K562 (cell line): ENCODE measurements at regions not wholly inside any gene's neighbourhood (a gene's known extent, or its start where the extent isn't known, plus 50 kb on each side); places are given as distances from the start of the nearest gene placed in this dataset.

Source experiments
- ATAC-seq: fragments of 200-7000 bp; cut with Tn5 transposase; 3 replicates; pipeline ENCODE4 v1.9.1; 2020; ENCODE audit warnings: moderate library complexity
- BruUV-seq: library from RNA; stranded (reverse); fragments of 400-500 nt; replicated peaks from 2 replicates; lab custom pipeline; 2021; lab: Mats Ljungman, UMichigan
- CTCF ChIA-PET: fragments of 300-600 bp; formaldehyde crosslinking; extraction: SDS; loops from one replicate; lab custom pipeline; 2021; ENCODE audit warnings: low intra/inter-chr PET ratio; lab: Yijun Ruan, JAX
- POLR2A ChIA-PET: fragments of 300-600, 350-650 bp; sonication (Branson Sonifier 250); formaldehyde crosslinking; extraction: SDS; loops from one replicate; lab custom pipeline; 2021; ENCODE audit warnings: antibody characterized with exemption, inconsistent platforms; lab: Yijun Ruan, JAX
- DNase-seq, 4 experiments: peaks; one replicate each; pipeline versions ENCODE4 v3.0.0 to v3.0.0-alpha.2; 2011 to 2018; ENCODE audit warnings: low spot score in 3 of 4, mixed read lengths in 3 of 4; ENCODE audit errors: extremely low read depth in 1 of 4
- FAIRE-seq: peaks from 2 replicates; lab custom pipeline; 2011; peaks lifted over from hg19 to GRCh38; lab: Jason Lieb, UNC
- H2AFZ ChIP-seq: 2 replicates; pipeline ENCODE4 v1.6.0; 2011; ENCODE audit warnings: low read depth, low read length, control low read depth, inconsistent platforms
- H3K27ac ChIP-seq: fragments of 200-600 bp; 3 replicates; pipeline ENCODE4 v1.8.0; 2011; ENCODE audit warnings: low read depth, mild to moderate bottlenecking, control low read depth, inconsistent platforms, low read length, moderate library complexity, mixed read lengths; ENCODE audit errors: extremely low read depth
- H3K27me3 ChIP-seq, 2 experiments: fragments of 300-600 bp in 1 of 2; 2 replicates in 1 of 2; 3 replicates in 1 of 2; pipeline versions ENCODE4 v1.6.0 to v1.8.0; 2011; ENCODE audit warnings: inconsistent platforms in 2 of 2, low read length in 2 of 2, mild to moderate bottlenecking in 1 of 2, mixed read lengths in 1 of 2, moderate library complexity in 1 of 2; ENCODE audit not compliant: control insufficient read depth in 2 of 2, insufficient read depth in 2 of 2
- H3K36me3 ChIP-seq: fragments of 300-600 bp; 3 replicates; pipeline ENCODE4 v1.8.0; 2011; ENCODE audit warnings: mild to moderate bottlenecking, low read length, inconsistent platforms; ENCODE audit not compliant: control insufficient read depth, insufficient read depth
- H3K4me1 ChIP-seq, 2 experiments: fragments of 200-600 bp in 1 of 2; replicated peaks in 1 of 2; 2 replicates in 1 of 2; 3 replicates in 1 of 2; pipeline versions ENCODE4 v1.5.1 to v1.8.0; 2011; ENCODE audit warnings: inconsistent platforms in 2 of 2, low read length in 2 of 2, mild to moderate bottlenecking in 1 of 2, mixed read lengths in 1 of 2, moderate library complexity in 1 of 2; ENCODE audit not compliant: control insufficient read depth in 2 of 2, insufficient read depth in 2 of 2
- H3K4me2 ChIP-seq: 2 replicates; pipeline ENCODE4 v1.6.1; 2011; ENCODE audit warnings: low read length, control low read depth, inconsistent platforms, mixed read lengths; ENCODE audit not compliant: insufficient read depth
- H3K4me3 ChIP-seq: fragments of 200-600 bp; sonication (generic), shearing (Covaris generic); 2 replicates; pipeline ENCODE4 v1.5.1; 2016; ENCODE audit warnings: control low read depth, inconsistent platforms
- H3K79me2 ChIP-seq: fragments of 200-600 bp; 3 replicates; pipeline ENCODE4 v1.8.0; 2011; ENCODE audit warnings: low read length, inconsistent platforms; ENCODE audit not compliant: control insufficient read depth, insufficient read depth
- H3K9ac ChIP-seq, 2 experiments: 2 replicates each; pipeline versions ENCODE4 v1.6.0 to v1.6.1; 2011; ENCODE audit warnings: low read depth in 2 of 2, low read length in 2 of 2, control low read depth in 1 of 2, inconsistent platforms in 1 of 2, mild to moderate bottlenecking in 1 of 2, mixed read lengths in 1 of 2; ENCODE audit not compliant: insufficient read depth in 1 of 2
- H3K9me1 ChIP-seq: one replicate; pipeline ENCODE4 v1.6.0; 2011; ENCODE audit warnings: inconsistent platforms, mild to moderate bottlenecking, low read length, moderate library complexity; ENCODE audit not compliant: control insufficient read depth, insufficient read depth
- H3K9me3 ChIP-seq: replicated peaks from 2 replicates; pipeline ENCODE4 v1.5.1; 2011; ENCODE audit warnings: low read depth, low read length, inconsistent platforms; ENCODE audit not compliant: control insufficient read depth, insufficient read depth
- H4K20me1 ChIP-seq: replicated peaks from 2 replicates; pipeline ENCODE4 v1.6.1; 2011; ENCODE audit warnings: low read length, inconsistent platforms, mixed read lengths; ENCODE audit not compliant: control insufficient read depth, insufficient read depth
- CUX1 ChIP-seq: fragments of 200-800 bp; sonication (Bioruptor generic); IDR thresholded peaks from 2 replicates; pipeline ENCODE4 v1.6.1; 2016; ENCODE audit warnings: missing genetic modification characterization, missing compliant biosample characterization
- HEY1 ChIP-seq: fragments of 250-450 bp; sonication (Bioruptor Pico); IDR thresholded peaks from 2 replicates; pipeline ENCODE4 v1.5.0; 2020; ENCODE audit warnings: mild to moderate bottlenecking, moderate library complexity, borderline replicate concordance
- LCOR ChIP-seq: sonication (generic); formaldehyde crosslinking; IDR thresholded peaks from 2 replicates; pipeline ENCODE4 v1.8.0; 2022; ENCODE audit warnings: mild to moderate bottlenecking, missing genetic modification reagents
- POLR2G ChIP-seq: fragments of 200-400 bp; formaldehyde crosslinking; IDR thresholded peaks from 2 replicates; pipeline ENCODE4 v1.6.1; 2017; ENCODE audit warnings: low read depth, mild to moderate bottlenecking, antibody characterized with exemption, low read length, moderate library complexity
- WGBS: fragments of 100-300 bp; shearing (Covaris generic); methylation state at CpG from one replicate; pipeline ENCODE4 v1.1.6; 2016; ENCODE audit warnings: low coverage, mixed read lengths; ENCODE audit not compliant: insufficient coverage; ENCODE audit errors: missing lambda C conversion rate; 5-methylcytosine and 5-hydroxymethylcytosine counted together
- in situ Hi-C: fragments of 300-500 bp; cut with MboI; formaldehyde crosslinking; loops from 4 replicates; pipeline ENCODE4 v1.15.0; 2018; ENCODE audit warnings: inconsistent platforms, mixed read lengths
- intact Hi-C: fragments of 100-400 bp; cut with micrococcal nuclease; formaldehyde crosslinking; loops from 2 replicates; pipeline ENCODE4 v1.14.2; 2022

GRCh38 chr5:107235167-107235566, 435.6 kb downstream of the EFNA5 start:
- BruUV-seq, result no TSS peak
- H3K9me3 ChIP-seq, result no peaks in the 10 kb centered on the region
- no peak overlapping the region for H3K27ac ChIP-seq
- in situ Hi-C loops (no loop called here), intact Hi-C loops (no loop called here)
- POLR2A ChIA-PET, result no interaction called here
- no peak for ATAC-seq
- no peak overlapping the region for H2AFZ ChIP-seq
- no peak for FAIRE-seq
- CTCF ChIA-PET, result no interaction called here
- no peak overlapping the region for H3K4me2 ChIP-seq
- no peak overlapping the region for H3K9ac ChIP-seq
- H3K79me2 ChIP-seq, result no peaks in the 10 kb centered on the region
- H3K27me3 ChIP-seq, result no peaks in the 10 kb centered on the region
- TF ChIP-seq POLR2G (no peak), LCOR (CRISPR knock-in tag) (no peak), HEY1 (CRISPR knock-in tag) (no peak), CUX1 (no peak)
- no peaks in the 10 kb centered on the region for H3K4me1 ChIP-seq
- no peak overlapping the region for H3K4me3 ChIP-seq
- H3K36me3 ChIP-seq, result no peaks in the 10 kb centered on the region
- 3% methylated on average over 6 of the region's 6 CpGs for WGBS
- no peak for DNase-seq
- no peaks in the 10 kb centered on the region for H3K9me1 ChIP-seq
- H4K20me1 ChIP-seq, result no peaks in the 10 kb centered on the region
